ENCODE measurements at regions not wholly inside any gene's neighbourhood (a gene's known extent, or its start where the extent isn't known, plus 50 kb on each side); places are given as distances from the start of the nearest gene placed in this dataset.
A peak's percentile ranks its signal among the peaks of the same experiment; 100 is the strongest.
"Not testable (repeated sequence)": the region's sequence is repeated elsewhere in the genome, so short reads cannot be mapped to it uniquely, and the experiment has no call there.

GRCh38 chr12:9469463-9469862 is 138.3 kb downstream of the KLRB1 start:
- H3K36me3 Mint-ChIP-seq (ENCODE audit: low read depth); H3K27ac Mint-ChIP-seq; H3K9me3 Mint-ChIP-seq; H3K27me3 Mint-ChIP-seq (ENCODE audit: low read depth); H3K4me3 Mint-ChIP-seq: not testable (repeated sequence)
- peaks cover 14% of the 10 kb centered on the region for H3K4me1 Mint-ChIP-seq (ENCODE audit: low read depth)

GRCh38 chr12:9468998-9469397 is 138.7 kb downstream of the KLRB1 start:
- not testable (repeated sequence) for H3K27me3 Mint-ChIP-seq (ENCODE audit: low read depth); H3K4me3 Mint-ChIP-seq; H3K27ac Mint-ChIP-seq

GRCh38 chr12:9468144-9468543 is 139.6 kb downstream of the KLRB1 start:
- not testable (repeated sequence) for H3K27ac Mint-ChIP-seq; H3K9me3 Mint-ChIP-seq; H3K4me3 Mint-ChIP-seq; H3K27me3 Mint-ChIP-seq (ENCODE audit: low read depth); H3K36me3 Mint-ChIP-seq (ENCODE audit: low read depth)
- peaks cover 13% of the 10 kb centered on the region for H3K4me1 Mint-ChIP-seq (ENCODE audit: low read depth)

More at GRCh38 chr12:9468998-9469397, 138.7 kb downstream of the KLRB1 start:
- peaks cover 13% of the 10 kb centered on the region for H3K4me1 Mint-ChIP-seq (ENCODE audit: low read depth)
- H3K36me3 Mint-ChIP-seq (ENCODE audit: low read depth); H3K9me3 Mint-ChIP-seq: not testable (repeated sequence)

GRCh38 chr12:9464408-9464807 is 143.3 kb downstream of the KLRB1 start:
- H3K4me3 Mint-ChIP-seq = no peak overlapping the region
- H3K9me3 Mint-ChIP-seq = no peaks in the 10 kb centered on the region
- H3K27ac Mint-ChIP-seq = no peak overlapping the region
- no peaks in the 10 kb centered on the region for H3K27me3 Mint-ChIP-seq (ENCODE audit: low read depth)
- no peaks in the 10 kb centered on the region for H3K36me3 Mint-ChIP-seq (ENCODE audit: low read depth)
- peaks cover 2% of the 10 kb centered on the region for H3K4me1 Mint-ChIP-seq (ENCODE audit: low read depth)

- H3K27me3 Mint-ChIP-seq (ENCODE audit: low read depth) = peaks cover 12% of the 10 kb centered on the region
- H3K4me1 Mint-ChIP-seq (ENCODE audit: low read depth); H3K36me3 Mint-ChIP-seq (ENCODE audit: low read depth): not testable (repeated sequence)
Observed at GRCh38 chr12:9455516-9455915, 152.2 kb downstream of the KLRB1 start.

GRCh38 chr12:9454021-9454420 is 153.7 kb downstream of the KLRB1 start:
- H3K27ac Mint-ChIP-seq; H3K36me3 Mint-ChIP-seq (ENCODE audit: low read depth); H3K4me1 Mint-ChIP-seq (ENCODE audit: low read depth); H3K9me3 Mint-ChIP-seq; H3K4me3 Mint-ChIP-seq: not testable (repeated sequence)
- H3K27me3 Mint-ChIP-seq (ENCODE audit: low read depth) = peaks cover 12% of the 10 kb centered on the region

More at GRCh38 chr12:9455516-9455915, 152.2 kb downstream of the KLRB1 start:
- H3K9me3 Mint-ChIP-seq, H3K4me3 Mint-ChIP-seq, H3K27ac Mint-ChIP-seq: not testable (repeated sequence)

GRCh38 chr12:9450127-9450567 is 157.6 kb downstream of the KLRB1 start:
- H3K4me1 Mint-ChIP-seq (ENCODE audit: low read depth) = peaks cover 18% of the 10 kb centered on the region
- H3K9me3 Mint-ChIP-seq; H3K27me3 Mint-ChIP-seq (ENCODE audit: low read depth); H3K4me3 Mint-ChIP-seq; H3K36me3 Mint-ChIP-seq (ENCODE audit: low read depth); H3K27ac Mint-ChIP-seq: not testable (repeated sequence)

GRCh38 chr12:9449657-9450126 is 158.0 kb downstream of the KLRB1 start:
- H3K27ac Mint-ChIP-seq; H3K27me3 Mint-ChIP-seq (ENCODE audit: low read depth); H3K36me3 Mint-ChIP-seq (ENCODE audit: low read depth); H3K9me3 Mint-ChIP-seq: not testable (repeated sequence)
- Mint-ChIP-seq H3K4me3 (peak overlapping the region; percentile 97), H3K4me1 (ENCODE audit: low read depth) (peaks cover 18% of the 10 kb centered on the region)

- Mint-ChIP-seq H3K27ac (no peak overlapping the region), H3K27me3 (ENCODE audit: low read depth) (peaks cover 7% of the 10 kb centered on the region), H3K4me3 (peak overlapping the region; percentile 97), H3K4me1 (ENCODE audit: low read depth) (peaks cover 18% of the 10 kb centered on the region), H3K36me3 (ENCODE audit: low read depth) (peaks cover 5% of the 10 kb centered on the region), H3K9me3 (no peaks in the 10 kb centered on the region)
Observed at GRCh38 chr12:9449181-9449580, 158.5 kb downstream of the KLRB1 start.

GRCh38 chr12:9448648-9449047 is 159.1 kb downstream of the KLRB1 start:
- H3K36me3 Mint-ChIP-seq (ENCODE audit: low read depth); H3K9me3 Mint-ChIP-seq; H3K27me3 Mint-ChIP-seq (ENCODE audit: low read depth): not testable (repeated sequence)
- Mint-ChIP-seq H3K27ac (peak overlapping the region; percentile 90), H3K4me3 (peak overlapping the region; percentile 97), H3K4me1 (ENCODE audit: low read depth) (peaks cover 18% of the 10 kb centered on the region)

GRCh38 chr12:9447791-9448614 is 159.7 kb downstream of the KLRB1 start:
- peak overlapping the region; percentile 97 for H3K4me3 Mint-ChIP-seq
- H3K9me3 Mint-ChIP-seq; H3K36me3 Mint-ChIP-seq (ENCODE audit: low read depth); H3K27me3 Mint-ChIP-seq (ENCODE audit: low read depth): not testable (repeated sequence)
- peaks cover 18% of the 10 kb centered on the region for H3K4me1 Mint-ChIP-seq (ENCODE audit: low read depth)
- H3K27ac Mint-ChIP-seq = peak overlapping the region; percentile 90

- not testable (repeated sequence) for H3K9me3 Mint-ChIP-seq
Observed at GRCh38 chr12:9446883-9447761, 160.6 kb downstream of the KLRB1 start.

GRCh38 chr12:9440428-9440827 is 167.3 kb downstream of the KLRB1 start:
- H3K27ac Mint-ChIP-seq; H3K27me3 Mint-ChIP-seq (ENCODE audit: low read depth); H3K4me3 Mint-ChIP-seq; H3K36me3 Mint-ChIP-seq (ENCODE audit: low read depth); H3K9me3 Mint-ChIP-seq; H3K4me1 Mint-ChIP-seq (ENCODE audit: low read depth): not testable (repeated sequence)

More at GRCh38 chr12:9446883-9447761, 160.6 kb downstream of the KLRB1 start:
- H3K27ac Mint-ChIP-seq = peak overlapping the region; percentile 65
- H3K36me3 Mint-ChIP-seq (ENCODE audit: low read depth); H3K27me3 Mint-ChIP-seq (ENCODE audit: low read depth): not testable (repeated sequence)
- H3K4me1 Mint-ChIP-seq (ENCODE audit: low read depth) = peaks cover 18% of the 10 kb centered on the region
- H3K4me3 Mint-ChIP-seq = peak overlapping the region; percentile 97

GRCh38 chr12:9435682-9436081 is 172.0 kb downstream of the KLRB1 start:
- not testable (repeated sequence) for H3K4me3 Mint-ChIP-seq; H3K4me1 Mint-ChIP-seq (ENCODE audit: low read depth); H3K9me3 Mint-ChIP-seq; H3K36me3 Mint-ChIP-seq (ENCODE audit: low read depth); H3K27ac Mint-ChIP-seq; H3K27me3 Mint-ChIP-seq (ENCODE audit: low read depth)

GRCh38 chr12:9430385-9430784 is 177.3 kb downstream of the KLRB1 start:
- H3K4me1 Mint-ChIP-seq (ENCODE audit: low read depth); H3K9me3 Mint-ChIP-seq; H3K4me3 Mint-ChIP-seq; H3K36me3 Mint-ChIP-seq (ENCODE audit: low read depth); H3K27me3 Mint-ChIP-seq (ENCODE audit: low read depth); H3K27ac Mint-ChIP-seq: not testable (repeated sequence)

Data from T-helper 1 cell treated with Interleukin-12 subunit alpha and Interleukin-12 subunit beta and Interleukin-4 antibody, amounts not matched to agents 30 μg/mL and 1 μg/mL, for 36 hours (primary cell).